Gastrocnemius medialis (tissue), 4 donors: ENCODE measurements at regions not wholly inside any gene's neighbourhood (a gene's known extent, or its start where the extent isn't known, plus 50 kb on each side); places are given as distances from the start of the nearest gene placed in this dataset.
"Not testable (repeated sequence)": the region's sequence is repeated elsewhere in the genome, so short reads cannot be mapped to it uniquely, and the experiment has no call there.

Experiments used
- ATAC-seq, 2 donors: fragments of 150-250 bp; one replicate each; pipeline ENCODE4 v1.9.1; 2016
- DNase-seq, 2 donors: peaks; one replicate each; pipeline ENCODE4 v3.0.0-alpha.2; 2019
- H3K27ac ChIP-seq, 4 donors: fragments of 200-600 bp; sonication (generic); 1 replicate in 1 of 4; 2 replicates in 3 of 4; pipeline ENCODE4 v1.5.1; 2016 to 2018; ENCODE audit warnings: mild to moderate bottlenecking in 2 of 4, moderate library complexity in 1 of 4
- H3K27me3 ChIP-seq, 3 donors: fragments of 200-600 bp; sonication (generic) in 2 of 3; 1 replicate in 1 of 3; 2 replicates in 2 of 3; pipeline versions ENCODE4 v1.5.1 to v1.6.0; 2016 to 2019; ENCODE audit warnings: mild to moderate bottlenecking in 1 of 3, moderate library complexity in 1 of 3
- H3K36me3 ChIP-seq, 2 donors: fragments of 200-600 bp; sonication (generic) in 1 of 2; one replicate each; pipeline ENCODE4 v1.5.1; 2017 to 2018
- H3K4me1 ChIP-seq, 2 donors: fragments of 200-600 bp; sonication (generic) in 1 of 2; one replicate each; pipeline ENCODE4 v1.5.1; 2016 to 2017; ENCODE audit warnings: mild to moderate bottlenecking in 2 of 2
- H3K4me3 ChIP-seq, 4 donors: fragments of 200-600 bp; sonication (generic) in 3 of 4; 1 replicate in 1 of 4; 2 replicates in 3 of 4; pipeline ENCODE4 v1.5.1; 2016 to 2019; ENCODE audit warnings: mild to moderate bottlenecking in 2 of 4
- H3K9me3 ChIP-seq, 3 donors: fragments of 200-600 bp; sonication (generic) in 2 of 3; 1 replicate in 1 of 3; 2 replicates in 2 of 3; pipeline ENCODE4 v1.5.1; 2016 to 2019
- CTCF ChIP-seq, 5 experiments: fragments of 450-650 bp in 3 of 5; fragments of 200-600 bp in 2 of 5; sonication (generic) in 2 of 5; IDR thresholded peaks in 4 of 5; conservative IDR thresholded peaks in 1 of 5; 1 replicate in 4 of 5; 2 replicates in 1 of 5; pipeline ENCODE4 v1.5.1; 2016 to 2019; ENCODE audit warnings: antibody characterized with exemption in 5 of 5, mild to moderate bottlenecking in 3 of 5, moderate library complexity in 3 of 5
- POLR2A ChIP-seq, 2 donors: fragments of 450-650 bp; IDR thresholded peaks; one replicate each; pipeline ENCODE4 v1.6.1; 2017; ENCODE audit warnings: antibody characterized with exemption in 2 of 2, mild to moderate bottlenecking in 2 of 2, moderate library complexity in 2 of 2
- in situ Hi-C, 4 donors: fragments of 200-750 bp; cut with MboI; loops; one replicate each; pipeline versions ENCODE4 v1.15.0 to v1.8.0; 2017; ENCODE audit warnings: low sequenced_read_pairs in 4 of 4
- intact Hi-C: fragments of 100-400 bp; cut with DNase I; formaldehyde crosslinking; loops from one replicate; pipeline ENCODE4 v1.15.1; 2023; ENCODE audit warnings: low total_unique reads

GRCh38 chr14:87257421-87257820 lies 735.6 kb downstream of the GALC start:
- no peak for DNase-seq

GRCh38 chr14:87255058-87255457 lies 737.9 kb downstream of the GALC start:
- no peaks in the 10 kb centered on the region for H3K27me3 ChIP-seq
- in situ Hi-C loops = no loop called here
- DNase-seq (no peak), ATAC-seq (no peak)
- no peaks in the 10 kb centered on the region for H3K9me3 ChIP-seq
- H3K4me3 ChIP-seq = no peak overlapping the region
- no peak for TF ChIP-seq CTCF (IDR thresholded peaks at IDR 0.05 in 4 of 5, conservative IDR thresholded peaks at IDR 0.05 in 1 of 5)
- TF ChIP-seq POLR2A (IDR thresholded peaks at IDR 0.05) = no peak
- no peak overlapping the region for H3K27ac ChIP-seq
- intact Hi-C loops = no loop called here
- H3K36me3 ChIP-seq = no peaks in the 10 kb centered on the region
- H3K4me1 ChIP-seq = no peaks in the 10 kb centered on the region

More at GRCh38 chr14:87257421-87257820, 735.6 kb downstream of the GALC start:
- no peak for TF ChIP-seq POLR2A (IDR thresholded peaks at IDR 0.05)
- no peak for TF ChIP-seq CTCF (IDR thresholded peaks at IDR 0.05 in 4 of 5, conservative IDR thresholded peaks at IDR 0.05 in 1 of 5)
- Histone ChIP-seq H3K9me3 (no peaks in the 10 kb centered on the region), H3K27ac (no peak overlapping the region), H3K27me3 (no peaks in the 10 kb centered on the region), H3K36me3 (no peaks in the 10 kb centered on the region), H3K4me1 (no peaks in the 10 kb centered on the region), H3K4me3 (no peak overlapping the region)
- in situ Hi-C loops = no loop called here
- intact Hi-C loops = no loop called here
- ATAC-seq = no peak

- Histone ChIP-seq H3K9me3 (no peaks in the 10 kb centered on the region), H3K4me1 (no peaks in the 10 kb centered on the region), H3K27ac (no peak overlapping the region), H3K4me3 (no peak overlapping the region), H3K36me3 (no peaks in the 10 kb centered on the region), H3K27me3 (no peaks in the 10 kb centered on the region)
- no peak for DNase-seq
- in situ Hi-C loops (no loop called here), intact Hi-C loops (no loop called here)
- no peak for ATAC-seq
- TF ChIP-seq CTCF (IDR thresholded peaks at IDR 0.05 in 4 of 5, conservative IDR thresholded peaks at IDR 0.05 in 1 of 5) (no peak), POLR2A (IDR thresholded peaks at IDR 0.05) (no peak)
These were observed 738.6 kb downstream of the GALC start for GRCh38 chr14:87254331-87254874.

- ATAC-seq, DNase-seq, in situ Hi-C loops, H3K36me3 ChIP-seq, H3K4me3 ChIP-seq, intact Hi-C loops, H3K27ac ChIP-seq, H3K9me3 ChIP-seq, H3K4me1 ChIP-seq, H3K27me3 ChIP-seq: not testable (repeated sequence)
These were observed 739.2 kb downstream of the GALC start for GRCh38 chr14:87253791-87254190.

GRCh38 chr14:87252103-87252502 lies 740.9 kb downstream of the GALC start:
- H3K27me3 ChIP-seq = no peaks in the 10 kb centered on the region
- in situ Hi-C loops (no loop called here), intact Hi-C loops (no loop called here)
- H3K4me3 ChIP-seq = no peak overlapping the region
- H3K4me1 ChIP-seq = no peaks in the 10 kb centered on the region
- no peaks in the 10 kb centered on the region for H3K36me3 ChIP-seq
- H3K9me3 ChIP-seq = peaks cover 0 to 5% (median 0%) of the 10 kb centered on the region in 3 donors
- DNase-seq = no peak
- no peak overlapping the region for H3K27ac ChIP-seq
- TF ChIP-seq POLR2A (IDR thresholded peaks at IDR 0.05) (no peak), CTCF (IDR thresholded peaks at IDR 0.05 in 4 of 5, conservative IDR thresholded peaks at IDR 0.05 in 1 of 5) (no peak)
- no peak for ATAC-seq
